ENCODE measurements at regions not wholly inside any gene's neighbourhood (a gene's known extent, or its start where the extent isn't known, plus 50 kb on each side); places are given as distances from the start of the nearest gene placed in this dataset.

DNA sequence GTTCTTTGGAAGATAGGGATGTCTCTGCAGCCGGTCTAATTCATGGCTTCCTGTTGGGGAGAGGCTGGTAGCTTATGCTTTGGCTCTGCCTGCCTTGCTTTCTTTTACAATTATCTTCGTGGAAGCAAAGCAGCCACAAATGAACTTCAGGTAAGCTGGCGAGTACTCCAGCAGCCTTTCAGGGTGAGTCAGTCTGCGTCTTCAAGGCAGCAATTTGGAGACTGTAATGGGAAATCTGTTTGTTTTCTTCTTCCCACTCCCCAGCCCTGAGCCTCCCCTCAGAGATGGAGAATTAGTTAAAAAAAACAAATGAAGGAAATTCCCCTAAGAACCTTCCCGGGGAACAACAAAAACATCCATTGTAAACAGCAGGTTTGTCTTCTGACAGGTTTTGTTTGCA is 100.1 kb downstream of the PSAT1 start:
- H3K4me1 ChIP-seq, result no peaks in the 10 kb centered on the region
- no peaks in the 10 kb centered on the region for H3K27me3 ChIP-seq (ENCODE audit: low read depth)
- intact Hi-C loops (cut with DNase I), result no loop called here
- H3K27ac ChIP-seq, result no peak overlapping the region
- no peak overlapping the region for H3K4me3 ChIP-seq
- DNase-seq (no peak), ATAC-seq (no peak)
- TF ChIP-seq CTCF (IDR thresholded peaks at IDR 0.05), result no peak
- H3K36me3 ChIP-seq, result no peaks in the 10 kb centered on the region
- H3K9me3 ChIP-seq, result peaks cover 9% of the 10 kb centered on the region

- Histone ChIP-seq H3K4me1 (no peaks in the 10 kb centered on the region), H3K9me3 (peaks cover 9% of the 10 kb centered on the region), H3K27ac (no peak overlapping the region), H3K36me3 (no peaks in the 10 kb centered on the region), H3K27me3 (ENCODE audit: low read depth) (no peaks in the 10 kb centered on the region), H3K4me3 (no peak overlapping the region)
- intact Hi-C loops (cut with DNase I), result no loop called here
- no peak for ATAC-seq
- no peak for TF ChIP-seq CTCF (IDR thresholded peaks at IDR 0.05)
- DNase-seq, result no peak
These were observed 100.5 kb downstream of the PSAT1 start for GRCh38 chr9:78397454-78397853.

- Histone ChIP-seq H3K9me3 (peaks cover 9% of the 10 kb centered on the region), H3K27me3 (ENCODE audit: low read depth) (no peaks in the 10 kb centered on the region), H3K4me3 (no peak overlapping the region), H3K36me3 (no peaks in the 10 kb centered on the region), H3K4me1 (no peaks in the 10 kb centered on the region), H3K27ac (no peak overlapping the region)
- DNase-seq (no peak), ATAC-seq (no peak)
- TF ChIP-seq CTCF (IDR thresholded peaks at IDR 0.05), result no peak
- intact Hi-C loops (cut with DNase I), result no loop called here
These were observed 102.2 kb downstream of the PSAT1 start for GRCh38 chr9:78399153-78399552.

DNA sequence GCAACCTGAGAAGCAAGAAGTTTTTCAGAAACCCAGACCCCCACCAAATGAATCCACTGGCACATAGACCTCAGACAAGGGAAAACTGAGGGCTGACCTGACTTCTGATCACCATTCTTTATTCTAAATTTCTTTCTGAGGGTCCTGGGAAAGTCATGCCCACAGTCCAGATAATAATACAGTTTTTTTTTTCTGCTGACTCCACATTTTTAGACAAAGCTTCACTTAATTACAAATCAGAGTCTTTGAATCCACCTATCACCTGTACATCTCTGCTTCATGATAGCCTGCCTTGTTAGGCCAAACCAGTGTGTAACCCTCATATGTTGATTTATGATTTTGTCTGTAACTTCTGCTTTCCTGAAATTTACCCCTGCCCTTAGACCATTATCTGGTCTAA is 103.6 kb downstream of the PSAT1 start:
- no peak for ATAC-seq
- Histone ChIP-seq H3K27ac (no peak overlapping the region), H3K9me3 (peaks cover 1% of the 10 kb centered on the region), H3K4me1 (no peaks in the 10 kb centered on the region), H3K4me3 (no peak overlapping the region), H3K27me3 (ENCODE audit: low read depth) (no peaks in the 10 kb centered on the region), H3K36me3 (no peaks in the 10 kb centered on the region)
- no peak for TF ChIP-seq CTCF (IDR thresholded peaks at IDR 0.05)
- DNase-seq, result no peak
- intact Hi-C loops (cut with DNase I), result no loop called here

DNA sequence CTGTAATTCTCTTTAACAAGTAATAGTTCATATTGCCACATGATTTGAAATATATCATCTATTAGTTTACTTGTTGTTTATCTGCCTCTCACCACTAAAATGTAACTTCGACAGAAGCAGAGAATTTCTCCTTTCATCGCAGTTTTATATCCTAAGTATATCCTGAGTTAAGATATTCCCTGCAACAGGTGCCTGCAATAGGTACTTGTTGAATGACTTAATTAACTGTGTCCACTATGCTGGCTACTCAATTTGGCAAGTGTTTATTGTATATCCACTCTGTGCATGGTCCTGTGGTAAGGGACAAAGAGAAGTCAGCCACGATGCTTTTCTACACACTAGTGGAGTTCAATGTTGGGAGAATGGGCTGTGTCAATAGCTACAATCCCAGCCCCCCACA is 108.5 kb downstream of the PSAT1 start:
- Histone ChIP-seq H3K27me3 (ENCODE audit: low read depth) (no peaks in the 10 kb centered on the region), H3K27ac (no peak overlapping the region), H3K4me1 (no peaks in the 10 kb centered on the region), H3K9me3 (no peaks in the 10 kb centered on the region), H3K36me3 (no peaks in the 10 kb centered on the region), H3K4me3 (no peak overlapping the region)
- intact Hi-C loops (cut with DNase I), result no loop called here
- DNase-seq, result no peak
- TF ChIP-seq CTCF (IDR thresholded peaks at IDR 0.05), result no peak
- ATAC-seq, result no peak

- no peak for TF ChIP-seq CTCF (IDR thresholded peaks at IDR 0.05)
- Histone ChIP-seq H3K9me3 (no peaks in the 10 kb centered on the region), H3K27me3 (ENCODE audit: low read depth) (no peaks in the 10 kb centered on the region), H3K36me3 (no peaks in the 10 kb centered on the region), H3K27ac (no peak overlapping the region), H3K4me1 (no peaks in the 10 kb centered on the region), H3K4me3 (no peak overlapping the region)
- no peak for DNase-seq
- no peak for ATAC-seq
- intact Hi-C loops (cut with DNase I), result no loop called here
These were observed 109.2 kb downstream of the PSAT1 start for GRCh38 chr9:78406146-78406545.

Data from lower lobe of right lung (tissue), 2 donors.